ENCODE measurements at regions not wholly inside any gene's neighbourhood (a gene's known extent, or its start where the extent isn't known, plus 50 kb on each side); places are given as distances from the start of the nearest gene placed in this dataset.

DNA sequence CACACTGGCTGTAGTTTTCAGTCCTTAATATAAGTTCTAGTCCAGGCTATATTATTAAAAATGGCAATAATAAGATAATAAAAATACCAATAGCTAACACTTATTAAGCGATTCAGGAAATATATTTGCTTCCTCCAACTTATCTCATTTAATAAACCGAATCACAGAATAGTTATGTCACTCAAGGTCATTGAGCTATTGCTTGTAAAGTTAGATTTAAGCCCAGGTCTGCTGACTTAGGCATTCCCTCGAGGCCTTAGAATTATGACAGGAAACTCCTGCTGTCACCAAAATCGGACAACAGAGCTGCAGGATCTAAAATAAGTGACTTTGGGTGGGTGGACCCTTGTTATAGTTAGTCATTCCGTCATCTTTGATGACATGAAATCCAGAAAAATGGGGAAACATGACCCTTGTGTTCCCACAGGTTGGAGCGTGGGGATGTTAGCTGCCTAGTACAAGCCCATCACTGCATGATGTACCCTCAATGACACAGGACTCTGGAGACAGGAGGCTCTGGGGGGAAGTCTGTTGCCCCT, 181.3 kb upstream of the PHYHIPL start:
- Histone ChIP-seq H3K36me3 (ENCODE audit: insufficient read depth) (no peaks in the 10 kb centered on the region), H3K79me2 (replicated peaks; ENCODE audit: insufficient read depth) (no peaks in the 10 kb centered on the region), H3K4me3 (no peak overlapping the region), H3K4me1 (ENCODE audit: insufficient read depth) (no peaks in the 10 kb centered on the region), H3K27me3 (ENCODE audit: insufficient read depth) (no peaks in the 10 kb centered on the region), H3F3A (replicated peaks; ENCODE audit: low read depth) (no peaks in the 10 kb centered on the region), H3K9me2 (ENCODE audit: insufficient read depth) (peaks cover 4% of the 10 kb centered on the region; the same call in 1 of the 2 replicates), H2AFZ (no peak overlapping the region), H3K27ac (ENCODE audit: low read depth) (no peak overlapping the region), H3K4me2 (no peak overlapping the region), H4K20me1 (replicated peaks; ENCODE audit: insufficient read depth) (no peaks in the 10 kb centered on the region)
- H3K36me3 Mint-ChIP-seq (ENCODE audit: low read depth) = peaks cover 6% of the 10 kb centered on the region
- H3K9me3 Mint-ChIP-seq = peaks cover 11% of the 10 kb centered on the region
- H3K27ac Mint-ChIP-seq = no peak overlapping the region
- ATAC-seq (no peak), DNase-seq (ENCODE audit: low spot score) (no peak)
- no peak overlapping the region for H3K4me3 Mint-ChIP-seq
- TF ChIP-seq, protein P1, sequence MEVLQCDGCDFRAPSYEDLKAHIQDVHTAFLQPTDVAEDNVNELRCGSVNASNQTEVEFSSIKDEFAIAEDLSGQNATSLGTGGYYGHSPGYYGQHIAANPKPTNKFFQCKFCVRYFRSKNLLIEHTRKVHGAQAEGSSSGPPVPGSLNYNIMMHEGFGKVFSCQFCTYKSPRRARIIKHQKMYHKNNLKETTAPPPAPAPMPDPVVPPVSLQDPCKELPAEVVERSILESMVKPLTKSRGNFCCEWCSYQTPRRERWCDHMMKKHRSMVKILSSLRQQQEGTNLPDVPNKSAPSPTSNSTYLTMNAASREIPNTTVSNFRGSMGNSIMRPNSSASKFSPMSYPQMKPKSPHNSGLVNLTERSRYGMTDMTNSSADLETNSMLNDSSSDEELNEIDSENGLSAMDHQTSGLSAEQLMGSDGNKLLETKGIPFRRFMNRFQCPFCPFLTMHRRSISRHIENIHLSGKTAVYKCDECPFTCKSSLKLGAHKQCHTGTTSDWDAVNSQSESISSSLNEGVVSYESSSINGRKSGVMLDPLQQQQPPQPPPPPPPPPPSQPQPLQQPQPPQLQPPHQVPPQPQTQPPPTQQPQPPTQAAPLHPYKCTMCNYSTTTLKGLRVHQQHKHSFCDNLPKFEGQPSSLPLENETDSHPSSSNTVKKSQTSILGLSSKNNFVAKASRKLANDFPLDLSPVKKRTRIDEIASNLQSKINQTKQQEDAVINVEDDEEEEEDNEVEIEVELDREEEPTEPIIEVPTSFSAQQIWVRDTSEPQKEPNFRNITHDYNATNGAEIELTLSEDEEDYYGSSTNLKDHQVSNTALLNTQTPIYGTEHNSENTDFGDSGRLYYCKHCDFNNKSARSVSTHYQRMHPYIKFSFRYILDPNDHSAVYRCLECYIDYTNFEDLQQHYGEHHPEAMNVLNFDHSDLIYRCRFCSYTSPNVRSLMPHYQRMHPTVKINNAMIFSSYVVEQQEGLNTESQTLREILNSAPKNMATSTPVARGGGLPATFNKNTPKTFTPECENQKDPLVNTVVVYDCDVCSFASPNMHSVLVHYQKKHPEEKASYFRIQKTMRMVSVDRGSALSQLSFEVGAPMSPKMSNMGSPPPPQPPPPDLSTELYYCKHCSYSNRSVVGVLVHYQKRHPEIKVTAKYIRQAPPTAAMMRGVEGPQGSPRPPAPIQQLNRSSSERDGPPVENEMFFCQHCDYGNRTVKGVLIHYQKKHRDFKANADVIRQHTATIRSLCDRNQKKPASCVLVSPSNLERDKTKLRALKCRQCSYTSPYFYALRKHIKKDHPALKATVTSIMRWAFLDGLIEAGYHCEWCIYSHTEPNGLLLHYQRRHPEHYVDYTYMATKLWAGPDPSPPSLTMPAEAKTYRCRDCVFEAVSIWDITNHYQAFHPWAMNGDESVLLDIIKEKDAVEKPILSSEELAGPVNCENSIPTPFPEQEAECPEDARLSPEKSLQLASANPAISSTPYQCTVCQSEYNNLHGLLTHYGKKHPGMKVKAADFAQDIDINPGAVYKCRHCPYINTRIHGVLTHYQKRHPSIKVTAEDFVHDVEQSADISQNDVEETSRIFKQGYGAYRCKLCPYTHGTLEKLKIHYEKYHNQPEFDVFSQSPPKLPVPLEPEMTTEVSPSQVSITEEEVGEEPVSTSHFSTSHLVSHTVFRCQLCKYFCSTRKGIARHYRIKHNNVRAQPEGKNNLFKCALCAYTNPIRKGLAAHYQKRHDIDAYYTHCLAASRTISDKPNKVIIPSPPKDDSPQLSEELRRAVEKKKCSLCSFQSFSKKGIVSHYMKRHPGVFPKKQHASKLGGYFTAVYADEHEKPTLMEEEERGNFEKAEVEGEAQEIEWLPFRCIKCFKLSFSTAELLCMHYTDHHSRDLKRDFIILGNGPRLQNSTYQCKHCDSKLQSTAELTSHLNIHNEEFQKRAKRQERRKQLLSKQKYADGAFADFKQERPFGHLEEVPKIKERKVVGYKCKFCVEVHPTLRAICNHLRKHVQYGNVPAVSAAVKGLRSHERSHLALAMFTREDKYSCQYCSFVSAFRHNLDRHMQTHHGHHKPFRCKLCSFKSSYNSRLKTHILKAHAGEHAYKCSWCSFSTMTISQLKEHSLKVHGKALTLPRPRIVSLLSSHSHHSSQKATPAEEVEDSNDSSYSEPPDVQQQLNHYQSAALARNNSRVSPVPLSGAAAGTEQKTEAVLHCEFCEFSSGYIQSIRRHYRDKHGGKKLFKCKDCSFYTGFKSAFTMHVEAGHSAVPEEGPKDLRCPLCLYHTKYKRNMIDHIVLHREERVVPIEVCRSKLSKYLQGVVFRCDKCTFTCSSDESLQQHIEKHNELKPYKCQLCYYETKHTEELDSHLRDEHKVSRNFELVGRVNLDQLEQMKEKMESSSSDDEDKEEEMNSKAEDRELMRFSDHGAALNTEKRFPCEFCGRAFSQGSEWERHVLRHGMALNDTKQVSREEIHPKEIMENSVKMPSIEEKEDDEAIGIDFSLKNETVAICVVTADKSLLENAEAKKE (CRISPR knock-in tag; IDR thresholded peaks at IDR 0.05) = no peak
- no peak for TF ChIP-seq JUNB (IDR thresholded peaks at IDR 0.05; ENCODE audit: unreplicated experiment)
- TF ChIP-seq, protein P2, sequence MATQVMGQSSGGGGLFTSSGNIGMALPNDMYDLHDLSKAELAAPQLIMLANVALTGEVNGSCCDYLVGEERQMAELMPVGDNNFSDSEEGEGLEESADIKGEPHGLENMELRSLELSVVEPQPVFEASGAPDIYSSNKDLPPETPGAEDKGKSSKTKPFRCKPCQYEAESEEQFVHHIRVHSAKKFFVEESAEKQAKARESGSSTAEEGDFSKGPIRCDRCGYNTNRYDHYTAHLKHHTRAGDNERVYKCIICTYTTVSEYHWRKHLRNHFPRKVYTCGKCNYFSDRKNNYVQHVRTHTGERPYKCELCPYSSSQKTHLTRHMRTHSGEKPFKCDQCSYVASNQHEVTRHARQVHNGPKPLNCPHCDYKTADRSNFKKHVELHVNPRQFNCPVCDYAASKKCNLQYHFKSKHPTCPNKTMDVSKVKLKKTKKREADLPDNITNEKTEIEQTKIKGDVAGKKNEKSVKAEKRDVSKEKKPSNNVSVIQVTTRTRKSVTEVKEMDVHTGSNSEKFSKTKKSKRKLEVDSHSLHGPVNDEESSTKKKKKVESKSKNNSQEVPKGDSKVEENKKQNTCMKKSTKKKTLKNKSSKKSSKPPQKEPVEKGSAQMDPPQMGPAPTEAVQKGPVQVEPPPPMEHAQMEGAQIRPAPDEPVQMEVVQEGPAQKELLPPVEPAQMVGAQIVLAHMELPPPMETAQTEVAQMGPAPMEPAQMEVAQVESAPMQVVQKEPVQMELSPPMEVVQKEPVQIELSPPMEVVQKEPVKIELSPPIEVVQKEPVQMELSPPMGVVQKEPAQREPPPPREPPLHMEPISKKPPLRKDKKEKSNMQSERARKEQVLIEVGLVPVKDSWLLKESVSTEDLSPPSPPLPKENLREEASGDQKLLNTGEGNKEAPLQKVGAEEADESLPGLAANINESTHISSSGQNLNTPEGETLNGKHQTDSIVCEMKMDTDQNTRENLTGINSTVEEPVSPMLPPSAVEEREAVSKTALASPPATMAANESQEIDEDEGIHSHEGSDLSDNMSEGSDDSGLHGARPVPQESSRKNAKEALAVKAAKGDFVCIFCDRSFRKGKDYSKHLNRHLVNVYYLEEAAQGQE (IDR thresholded peaks at IDR 0.05; ENCODE audit: unreplicated experiment) = no peak
- H3K27me3 Mint-ChIP-seq (ENCODE audit: insufficient read depth, low read depth, poor library complexity) = peaks cover 4% of the 10 kb centered on the region
- no peaks in the 10 kb centered on the region; the same call in 2 of the 3 replicates for H3K4me1 Mint-ChIP-seq

All from GM23338 (cell line).